GM12865 (cell line): ENCODE measurements at regions not wholly inside any gene's neighbourhood (a gene's known extent, or its start where the extent isn't known, plus 50 kb on each side); places are given as distances from the start of the nearest gene placed in this dataset.
A peak's percentile ranks its signal among the peaks of the same experiment; 100 is the strongest.

Experiments used
- DNase-seq: peaks from one replicate; pipeline ENCODE4 v3.0.0; 2010; ENCODE audit warnings: low read depth
- H3K4me3 ChIP-seq: 2 replicates; pipeline ENCODE4 v1.5.1; 2011; ENCODE audit warnings: mild to moderate bottlenecking, low read depth, low read length, control low read depth
- CTCF ChIP-seq: IDR thresholded peaks from 2 replicates; pipeline ENCODE4 v1.5.1; 2011; ENCODE audit warnings: low read length, control low read depth, low read depth, inconsistent platforms; ENCODE audit not compliant: insufficient read depth; ENCODE audit errors: missing control alignments

DNA sequence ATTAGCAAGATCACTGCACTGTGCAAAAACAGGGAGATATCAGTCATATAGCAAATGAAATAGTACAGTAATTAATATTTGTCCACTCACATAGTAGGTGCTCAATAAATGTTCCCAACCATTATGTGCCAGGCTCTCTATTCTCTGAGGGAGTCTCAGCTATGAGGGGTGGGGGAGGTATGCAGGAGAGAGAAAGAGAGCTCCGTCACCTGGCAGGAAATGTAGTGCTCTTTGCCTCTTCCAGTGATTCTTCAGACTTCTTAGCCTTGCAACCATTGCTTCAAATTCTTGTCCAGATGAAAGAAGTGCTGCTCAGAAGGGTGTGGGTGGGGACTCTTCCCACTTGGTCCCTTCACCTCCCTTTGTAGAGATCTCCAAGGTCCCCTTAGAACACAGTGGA is 84.5 kb upstream of the SPRY1 start:
- H3K4me3 ChIP-seq, result no peak overlapping the region
- no peak for TF ChIP-seq CTCF
- DNase-seq, result no peak

DNA sequence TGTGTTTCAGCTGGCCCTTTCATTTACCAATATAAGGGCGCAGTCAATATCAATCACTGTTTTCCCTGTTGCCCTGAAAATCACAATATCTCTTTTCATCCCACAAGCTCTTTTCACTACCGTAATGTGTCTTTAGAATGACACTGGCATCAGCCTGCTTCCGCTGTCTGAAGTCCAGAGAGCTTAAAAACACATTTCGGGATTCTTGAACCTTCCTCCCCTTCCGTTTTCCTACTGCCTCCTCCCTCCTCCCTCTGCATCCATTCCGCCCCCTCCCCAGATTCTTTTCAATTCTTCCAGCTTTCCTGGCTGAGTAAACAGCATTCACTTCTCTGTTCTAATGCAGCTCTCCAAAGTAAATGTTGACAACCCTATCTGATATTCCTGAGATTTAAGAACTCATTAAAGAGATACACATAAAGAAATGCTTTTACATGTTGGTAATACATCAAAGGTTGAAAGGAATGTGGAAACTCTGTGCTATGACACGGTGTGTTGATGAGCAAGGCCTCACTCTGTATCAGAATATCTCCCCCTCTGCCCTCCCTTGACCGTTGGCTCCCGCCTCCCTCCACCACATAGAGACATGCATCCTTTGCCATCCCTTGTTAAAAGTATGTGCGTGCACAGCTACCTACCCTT is 83.5 kb upstream of the SPRY1 start:
- no peak overlapping the region for H3K4me3 ChIP-seq
- TF ChIP-seq CTCF, result no peak
- no peak for DNase-seq

- no peak for DNase-seq
- no peak overlapping the region for H3K4me3 ChIP-seq
- no peak for TF ChIP-seq CTCF
These were observed 81.0 kb upstream of the SPRY1 start for GRCh38 chr4:123315617-123316016.

DNA sequence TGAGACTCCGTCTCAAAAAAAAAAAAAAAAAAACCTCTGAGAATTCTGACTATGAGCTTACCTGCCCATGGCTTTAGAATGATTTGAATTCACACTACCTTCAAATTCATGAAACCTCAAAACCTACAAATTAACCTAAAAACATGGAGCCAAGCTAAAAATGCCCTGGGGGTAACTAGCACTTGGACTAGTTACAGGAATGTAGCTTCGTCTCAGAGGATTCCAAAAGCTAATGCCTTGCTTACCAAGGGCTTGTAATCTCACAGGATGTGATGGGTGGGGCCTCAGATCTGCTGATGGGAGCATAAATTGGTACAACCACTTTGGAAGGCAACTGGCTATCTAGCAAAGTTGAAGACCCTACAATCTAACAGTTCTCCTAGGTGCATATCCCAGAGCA is 79.4 kb upstream of the SPRY1 start:
- H3K4me3 ChIP-seq, result no peak overlapping the region
- TF ChIP-seq CTCF, result no peak
- DNase-seq, result no peak

GRCh38 chr4:123319639-123320038 is 77.0 kb upstream of the SPRY1 start:
- DNase-seq, result no peak
- H3K4me3 ChIP-seq, result no peak overlapping the region
- no peak for TF ChIP-seq CTCF

- H3K4me3 ChIP-seq, result no peak overlapping the region
- DNase-seq, result no peak
- TF ChIP-seq CTCF, result no peak
These were observed 72.6 kb upstream of the SPRY1 start for GRCh38 chr4:123323998-123324397.

GRCh38 chr4:123325241-123325681 is 71.3 kb upstream of the SPRY1 start:
- no peak overlapping the region for H3K4me3 ChIP-seq
- TF ChIP-seq CTCF, result no peak
- DNase-seq, result peak; percentile 85
